ENCODE measurements at regions not wholly inside any gene's neighbourhood (a gene's known extent, or its start where the extent isn't known, plus 50 kb on each side); places are given as distances from the start of the nearest gene placed in this dataset.
"Not testable (repeated sequence)": the region's sequence is repeated elsewhere in the genome, so short reads cannot be mapped to it uniquely, and the experiment has no call there.

- Histone ChIP-seq H3K9me3 (ENCODE audit: control insufficient read depth in 1 of 2, low read length in 2 of 2) (no peaks in the 10 kb centered on the region), H3K36me3 (ENCODE audit: insufficient read depth, low read length) (no peaks in the 10 kb centered on the region), H3K27ac (ENCODE audit: low read depth, low read length) (no peak overlapping the region), H3K4me3 (ENCODE audit: low read length in 2 of 2) (no peak overlapping the region), H3K4me1 (ENCODE audit: insufficient read depth, low read length) (no peaks in the 10 kb centered on the region), H3K27me3 (ENCODE audit: insufficient read depth, low read length) (no peaks in the 10 kb centered on the region)
- Mint-ChIP-seq H3K27me3 (peaks cover 0 to 5% of the 10 kb centered on the region in 2 donors), H3K4me3 (no peak overlapping the region), H3K27ac (no peak overlapping the region), H3K36me3 (no peaks in the 10 kb centered on the region), H3K4me1 (peaks cover 0 to 1% (median 0%) of the 10 kb centered on the region in 4 donors), H3K9me3 (peaks cover 0 to 4% (median 0%) of the 10 kb centered on the region in 8 donors)
- ChIA-PET POLR2A (ENCODE audit: partially characterized antibody) (no interaction called here), CTCF (ENCODE audit: partially characterized antibody) (no interaction called here)
- intact Hi-C loops (cut with micrococcal nuclease): no loop called here
- no peak for DNase-seq
Observed at GRCh38 chr2:36287363-36288275, 68.0 kb upstream of the CRIM1 start.

- H3K9me3 Mint-ChIP-seq: peaks cover 7 to 26% (median 13%) of the 10 kb centered on the region in 8 donors
- H3K36me3 Mint-ChIP-seq; POLR2A ChIA-PET (ENCODE audit: partially characterized antibody); H3K27me3 ChIP-seq (ENCODE audit: insufficient read depth, low read length); H3K36me3 ChIP-seq (ENCODE audit: insufficient read depth, low read length); DNase-seq; H3K27me3 Mint-ChIP-seq; H3K4me1 ChIP-seq (ENCODE audit: insufficient read depth, low read length); H3K27ac ChIP-seq (ENCODE audit: low read depth, low read length); CTCF ChIA-PET (ENCODE audit: partially characterized antibody); H3K4me3 Mint-ChIP-seq; H3K27ac Mint-ChIP-seq; H3K9me3 ChIP-seq (ENCODE audit: control insufficient read depth in 1 of 2, low read length in 2 of 2); H3K4me3 ChIP-seq (ENCODE audit: low read length in 2 of 2); intact Hi-C loops (cut with micrococcal nuclease); H3K4me1 Mint-ChIP-seq: not testable (repeated sequence)
Observed at GRCh38 chr2:36279506-36279905, 76.1 kb upstream of the CRIM1 start.

GRCh38 chr2:36277881-36278523 lies 77.6 kb upstream of the CRIM1 start:
- Histone ChIP-seq H3K4me1 (ENCODE audit: insufficient read depth, low read length) (no peaks in the 10 kb centered on the region), H3K27me3 (ENCODE audit: insufficient read depth, low read length) (no peaks in the 10 kb centered on the region), H3K36me3 (ENCODE audit: insufficient read depth, low read length) (no peaks in the 10 kb centered on the region), H3K9me3 (ENCODE audit: control insufficient read depth in 1 of 2, low read length in 2 of 2) (no peaks in the 10 kb centered on the region), H3K4me3 (ENCODE audit: low read length in 2 of 2) (no peak overlapping the region), H3K27ac (ENCODE audit: low read depth, low read length) (no peak overlapping the region)
- intact Hi-C loops (cut with micrococcal nuclease): no loop called here
- Mint-ChIP-seq H3K27me3 (no peaks in the 10 kb centered on the region), H3K27ac (no peak overlapping the region), H3K9me3 (peaks cover 7 to 24% (median 13%) of the 10 kb centered on the region in 8 donors), H3K36me3 (no peaks in the 10 kb centered on the region), H3K4me3 (no peak overlapping the region), H3K4me1 (no peaks in the 10 kb centered on the region)
- CTCF ChIA-PET (ENCODE audit: partially characterized antibody): no interaction called here
- DNase-seq: no peak
- POLR2A ChIA-PET (ENCODE audit: partially characterized antibody): no interaction called here

- Mint-ChIP-seq H3K36me3 (no peaks in the 10 kb centered on the region), H3K27ac (no peak overlapping the region), H3K4me1 (no peaks in the 10 kb centered on the region), H3K9me3 (peaks cover 7 to 22% (median 13%) of the 10 kb centered on the region in 8 donors), H3K4me3 (no peak overlapping the region), H3K27me3 (no peaks in the 10 kb centered on the region)
- ChIA-PET CTCF (ENCODE audit: partially characterized antibody) (no interaction called here), POLR2A (ENCODE audit: partially characterized antibody) (no interaction called here)
- no peak for DNase-seq
- intact Hi-C loops (cut with micrococcal nuclease): no loop called here
- Histone ChIP-seq H3K9me3 (ENCODE audit: control insufficient read depth in 1 of 2, low read length in 2 of 2) (no peaks in the 10 kb centered on the region), H3K36me3 (ENCODE audit: insufficient read depth, low read length) (no peaks in the 10 kb centered on the region), H3K4me1 (ENCODE audit: insufficient read depth, low read length) (no peaks in the 10 kb centered on the region), H3K27ac (ENCODE audit: low read depth, low read length) (no peak overlapping the region), H3K27me3 (ENCODE audit: insufficient read depth, low read length) (no peaks in the 10 kb centered on the region), H3K4me3 (ENCODE audit: low read length in 2 of 2) (no peak overlapping the region)
Observed at GRCh38 chr2:36277146-36277808, 78.3 kb upstream of the CRIM1 start.

- ChIA-PET POLR2A (ENCODE audit: partially characterized antibody) (no interaction called here), CTCF (ENCODE audit: partially characterized antibody) (no interaction called here)
- no peak for DNase-seq
- Histone ChIP-seq H3K27ac (ENCODE audit: low read depth, low read length) (no peak overlapping the region), H3K27me3 (ENCODE audit: insufficient read depth, low read length) (no peaks in the 10 kb centered on the region), H3K4me1 (ENCODE audit: insufficient read depth, low read length) (no peaks in the 10 kb centered on the region), H3K9me3 (ENCODE audit: control insufficient read depth in 1 of 2, low read length in 2 of 2) (peaks cover 0 to 5% of the 10 kb centered on the region in 2 donors), H3K36me3 (ENCODE audit: insufficient read depth, low read length) (no peaks in the 10 kb centered on the region), H3K4me3 (ENCODE audit: low read length in 2 of 2) (no peak overlapping the region)
- intact Hi-C loops (cut with micrococcal nuclease): no loop called here
- no peak overlapping the region for H3K4me3 Mint-ChIP-seq
- peaks cover 0 to 26% (median 16%) of the 10 kb centered on the region in 8 donors for H3K9me3 Mint-ChIP-seq
- H3K27me3 Mint-ChIP-seq: no peaks in the 10 kb centered on the region
- peaks cover 0 to 5% of the 10 kb centered on the region in 2 donors for H3K36me3 Mint-ChIP-seq
- H3K4me1 Mint-ChIP-seq: peaks cover 7 to 15% (median 12%) of the 10 kb centered on the region in 4 donors
- H3K27ac Mint-ChIP-seq: no peak overlapping the region
Observed at GRCh38 chr2:36271266-36271665, 84.3 kb upstream of the CRIM1 start.

GRCh38 chr2:36270758-36271157 lies 84.8 kb upstream of the CRIM1 start:
- intact Hi-C loops (cut with micrococcal nuclease): no loop called here
- H3K36me3 Mint-ChIP-seq: peaks cover 0 to 5% of the 10 kb centered on the region in 2 donors
- CTCF ChIA-PET (ENCODE audit: partially characterized antibody): no interaction called here

GRCh38 chr2:36267194-36267593 lies 88.4 kb upstream of the CRIM1 start:
- H3K27ac Mint-ChIP-seq: peak overlapping the region in 1 of 7 donors; percentile 5
- peaks cover 7 to 16% (median 12%) of the 10 kb centered on the region in 4 donors for H3K4me1 Mint-ChIP-seq
- POLR2A ChIA-PET (ENCODE audit: partially characterized antibody): no interaction called here

More at GRCh38 chr2:36270758-36271157, 84.8 kb upstream of the CRIM1 start:
- Histone ChIP-seq H3K4me1 (ENCODE audit: insufficient read depth, low read length) (no peaks in the 10 kb centered on the region), H3K27ac (ENCODE audit: low read depth, low read length) (no peak overlapping the region), H3K27me3 (ENCODE audit: insufficient read depth, low read length) (no peaks in the 10 kb centered on the region), H3K9me3 (ENCODE audit: control insufficient read depth in 1 of 2, low read length in 2 of 2) (peaks cover 0 to 5% of the 10 kb centered on the region in 2 donors), H3K36me3 (ENCODE audit: insufficient read depth, low read length) (no peaks in the 10 kb centered on the region), H3K4me3 (ENCODE audit: low read length in 2 of 2) (no peak overlapping the region)
- POLR2A ChIA-PET (ENCODE audit: partially characterized antibody): no interaction called here
- Mint-ChIP-seq H3K27me3 (no peaks in the 10 kb centered on the region), H3K4me3 (no peak overlapping the region), H3K9me3 (peaks cover 0 to 28% (median 17%) of the 10 kb centered on the region in 8 donors), H3K4me1 (peaks cover 7 to 16% (median 12%) of the 10 kb centered on the region in 4 donors), H3K27ac (no peak overlapping the region)
- no peak for DNase-seq

More at GRCh38 chr2:36267194-36267593, 88.4 kb upstream of the CRIM1 start:
- peaks cover 0 to 5% of the 10 kb centered on the region in 2 donors for H3K36me3 Mint-ChIP-seq
- peaks cover 0 to 5% of the 10 kb centered on the region in 2 donors for H3K9me3 ChIP-seq (ENCODE audit: control insufficient read depth in 1 of 2, low read length in 2 of 2)
- H3K4me3 ChIP-seq (ENCODE audit: low read length in 2 of 2): no peak overlapping the region
- H3K27me3 ChIP-seq (ENCODE audit: insufficient read depth, low read length): no peaks in the 10 kb centered on the region
- no peak for DNase-seq
- intact Hi-C loops (cut with micrococcal nuclease): no loop called here
- CTCF ChIA-PET (ENCODE audit: partially characterized antibody): no interaction called here
- no peaks in the 10 kb centered on the region for H3K4me1 ChIP-seq (ENCODE audit: insufficient read depth, low read length)
- H3K9me3 Mint-ChIP-seq: peaks cover 3 to 28% (median 17%) of the 10 kb centered on the region in 8 donors
- H3K27me3 Mint-ChIP-seq: no peaks in the 10 kb centered on the region
- no peak overlapping the region for H3K4me3 Mint-ChIP-seq
- no peak overlapping the region for H3K27ac ChIP-seq (ENCODE audit: low read depth, low read length)
- H3K36me3 ChIP-seq (ENCODE audit: insufficient read depth, low read length): no peaks in the 10 kb centered on the region

Measured in CD4-positive, alpha-beta memory T cell (primary cell).